RWPE2 (cell line): ENCODE measurements at regions not wholly inside any gene's neighbourhood (a gene's known extent, or its start where the extent isn't known, plus 50 kb on each side); places are given as distances from the start of the nearest gene placed in this dataset.

Experiments
- ATAC-seq: fragments of 200-7000 bp; cut with Tn5 transposase; 3 replicates; pipeline ENCODE4 v1.9.1; 2021; ENCODE audit warnings: low read depth
- DNase-seq: peaks from one replicate; pipeline ENCODE4 v3.0.0-alpha.2; 2020; ENCODE audit warnings: low spot score
- H3K27ac ChIP-seq: fragments of 450-650 bp; 2 replicates; pipeline ENCODE4 v1.5.1; 2017; ENCODE audit warnings: mild to moderate bottlenecking; ENCODE audit not compliant: poor library complexity, severe bottlenecking
- H3K27me3 ChIP-seq: fragments of 250-450 bp; sonication (Bioruptor Pico); 2 replicates; pipeline ENCODE4 v1.5.1; 2021; ENCODE audit warnings: mild to moderate bottlenecking, moderate library complexity; ENCODE audit not compliant: insufficient read depth, poor library complexity, severe bottlenecking
- H3K36me3 ChIP-seq: fragments of 250-450 bp; sonication (Bioruptor Pico); 2 replicates; pipeline ENCODE4 v1.5.1; 2020; ENCODE audit warnings: low read depth, mild to moderate bottlenecking, moderate library complexity
- H3K4me1 ChIP-seq: fragments of 250-450 bp; sonication (Bioruptor Pico); 2 replicates; pipeline ENCODE4 v1.5.1; 2021; ENCODE audit warnings: mild to moderate bottlenecking, moderate library complexity; ENCODE audit not compliant: insufficient read depth, poor library complexity, severe bottlenecking
- H3K4me3 ChIP-seq: fragments of 250-450 bp; sonication (Bioruptor Pico); 2 replicates; pipeline ENCODE4 v1.5.1; 2021; ENCODE audit warnings: mild to moderate bottlenecking, moderate library complexity; ENCODE audit not compliant: severe bottlenecking
- H3K9me3 ChIP-seq: fragments of 250-450 bp; sonication (Bioruptor Pico); 2 replicates; pipeline ENCODE4 v1.5.1; 2021; ENCODE audit warnings: mild to moderate bottlenecking, moderate library complexity; ENCODE audit not compliant: severe bottlenecking
- TF ChIP-seq, protein P1 (sequence below): fragments of 450-650 bp; IDR thresholded peaks from one replicate; pipeline ENCODE4 v1.5.1; 2017; ENCODE audit warnings: mild to moderate bottlenecking, moderate library complexity; ENCODE audit not compliant: poor library complexity, severe bottlenecking

DNA sequence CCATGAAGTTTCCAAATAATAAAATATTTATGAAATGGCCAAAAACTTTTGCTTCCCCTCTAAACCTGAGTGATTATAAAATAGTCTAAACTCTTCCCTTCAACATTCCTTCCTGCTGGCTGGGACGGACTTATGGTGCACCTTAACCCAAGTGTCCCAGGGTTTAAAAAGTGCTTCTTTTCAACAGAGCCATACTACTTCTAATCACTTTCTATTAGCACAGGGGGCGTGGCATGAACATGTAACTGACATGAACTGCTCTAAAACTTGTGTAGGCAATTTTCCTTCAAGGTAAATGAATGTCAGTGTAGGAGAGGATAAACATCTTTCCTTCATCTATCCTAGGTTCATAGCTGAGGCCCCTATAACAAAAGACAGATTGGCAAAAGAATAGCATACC is 163.6 kb upstream of the RIMS1 start:
- TF ChIP-seq, protein P1, sequence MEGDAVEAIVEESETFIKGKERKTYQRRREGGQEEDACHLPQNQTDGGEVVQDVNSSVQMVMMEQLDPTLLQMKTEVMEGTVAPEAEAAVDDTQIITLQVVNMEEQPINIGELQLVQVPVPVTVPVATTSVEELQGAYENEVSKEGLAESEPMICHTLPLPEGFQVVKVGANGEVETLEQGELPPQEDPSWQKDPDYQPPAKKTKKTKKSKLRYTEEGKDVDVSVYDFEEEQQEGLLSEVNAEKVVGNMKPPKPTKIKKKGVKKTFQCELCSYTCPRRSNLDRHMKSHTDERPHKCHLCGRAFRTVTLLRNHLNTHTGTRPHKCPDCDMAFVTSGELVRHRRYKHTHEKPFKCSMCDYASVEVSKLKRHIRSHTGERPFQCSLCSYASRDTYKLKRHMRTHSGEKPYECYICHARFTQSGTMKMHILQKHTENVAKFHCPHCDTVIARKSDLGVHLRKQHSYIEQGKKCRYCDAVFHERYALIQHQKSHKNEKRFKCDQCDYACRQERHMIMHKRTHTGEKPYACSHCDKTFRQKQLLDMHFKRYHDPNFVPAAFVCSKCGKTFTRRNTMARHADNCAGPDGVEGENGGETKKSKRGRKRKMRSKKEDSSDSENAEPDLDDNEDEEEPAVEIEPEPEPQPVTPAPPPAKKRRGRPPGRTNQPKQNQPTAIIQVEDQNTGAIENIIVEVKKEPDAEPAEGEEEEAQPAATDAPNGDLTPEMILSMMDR, result no peak
- DNase-seq (no peak), ATAC-seq (no peak)
- Histone ChIP-seq H3K4me1 (no peaks in the 10 kb centered on the region), H3K4me3 (no peak overlapping the region), H3K36me3 (no peaks in the 10 kb centered on the region), H3K27ac (no peak overlapping the region), H3K9me3 (no peaks in the 10 kb centered on the region), H3K27me3 (no peaks in the 10 kb centered on the region)

DNA sequence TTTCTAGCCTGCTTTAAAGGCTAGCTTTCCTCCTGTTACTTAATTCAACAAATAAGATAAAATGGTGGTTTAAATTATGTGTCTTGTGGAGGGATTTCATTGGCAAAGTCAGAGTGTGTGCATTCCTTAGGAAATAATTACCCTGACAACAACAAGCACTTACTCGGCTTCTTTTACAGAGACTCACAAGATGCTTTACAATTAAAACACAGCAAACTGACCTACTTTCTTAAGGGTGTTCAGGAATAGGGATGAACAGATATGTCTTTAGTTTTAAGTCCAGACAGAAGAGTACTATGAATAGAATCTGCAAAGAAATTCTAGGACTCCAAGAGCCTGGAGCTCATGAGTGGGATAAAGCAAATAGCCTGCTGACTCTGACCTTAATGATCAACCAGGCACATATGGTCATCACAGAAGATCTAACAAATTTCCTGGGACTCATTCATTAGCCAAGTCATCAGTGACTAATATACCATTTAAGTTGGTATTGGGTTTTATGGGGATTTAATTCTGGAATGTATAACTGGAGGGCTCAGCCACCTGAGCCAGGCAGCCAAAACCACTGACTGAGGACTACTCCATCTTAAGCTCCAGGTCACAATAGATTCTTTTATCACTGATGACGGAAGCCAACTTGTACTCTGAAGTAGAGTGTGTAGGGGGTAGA is 161.8 kb upstream of the RIMS1 start:
- no peak for DNase-seq

DNA sequence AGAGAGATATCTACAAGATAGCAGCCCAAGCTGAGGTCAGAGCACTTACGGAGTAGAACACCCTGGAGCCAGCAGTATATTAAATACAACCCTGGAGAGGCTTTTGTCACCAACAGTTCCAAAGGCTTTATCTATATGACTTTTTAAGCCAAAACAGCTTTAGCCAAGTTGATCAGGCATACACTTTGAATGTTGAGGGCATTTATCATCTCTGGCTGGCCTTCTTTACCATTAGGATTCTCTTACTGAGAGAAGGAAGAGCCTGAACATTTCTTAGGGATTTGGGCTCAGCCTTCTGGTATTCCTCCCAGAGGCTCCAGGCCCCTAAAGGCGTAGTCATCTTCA is 161.3 kb upstream of the RIMS1 start:
- TF ChIP-seq, protein P1, result no peak
- no peaks in the 10 kb centered on the region for H3K36me3 ChIP-seq
- no peak overlapping the region for H3K27ac ChIP-seq
- H3K9me3 ChIP-seq, result no peaks in the 10 kb centered on the region
- DNase-seq (no peak), ATAC-seq (no peak)
- no peaks in the 10 kb centered on the region for H3K27me3 ChIP-seq
- no peaks in the 10 kb centered on the region for H3K4me1 ChIP-seq
- no peak overlapping the region for H3K4me3 ChIP-seq

More for the DNA sequence above, 161.8 kb upstream of the RIMS1 start:
- TF ChIP-seq, protein P1, result no peak
- H3K4me1 ChIP-seq, result no peaks in the 10 kb centered on the region
- no peaks in the 10 kb centered on the region for H3K36me3 ChIP-seq
- H3K27me3 ChIP-seq, result no peaks in the 10 kb centered on the region
- no peaks in the 10 kb centered on the region for H3K9me3 ChIP-seq
- no peak overlapping the region for H3K4me3 ChIP-seq
- no peak for ATAC-seq
- H3K27ac ChIP-seq, result no peak overlapping the region

DNA sequence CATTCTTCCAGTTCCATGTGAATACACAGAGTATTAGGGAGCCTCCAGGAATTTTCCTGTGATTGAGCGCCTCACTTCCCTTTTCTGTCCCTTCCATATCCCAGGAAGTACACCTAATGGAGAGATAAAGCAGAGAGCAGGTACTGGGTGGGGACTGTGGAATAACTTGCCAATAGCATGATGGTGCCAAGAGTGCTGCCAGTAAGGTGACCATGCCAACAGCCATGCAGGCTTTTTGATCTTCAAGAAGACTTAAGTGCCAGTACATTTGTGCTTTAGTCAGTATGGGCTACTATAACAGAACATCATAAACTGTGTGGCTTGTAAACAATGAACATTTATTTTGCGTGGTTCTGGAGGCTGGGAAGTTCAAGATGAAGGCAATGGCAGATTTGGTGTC is 160.2 kb upstream of the RIMS1 start:
- Histone ChIP-seq H3K4me1 (no peaks in the 10 kb centered on the region), H3K9me3 (no peaks in the 10 kb centered on the region), H3K4me3 (no peak overlapping the region), H3K27me3 (no peaks in the 10 kb centered on the region), H3K27ac (no peak overlapping the region), H3K36me3 (no peaks in the 10 kb centered on the region)
- no peak for DNase-seq
- TF ChIP-seq, protein P1, result no peak
- ATAC-seq, result no peak

DNA sequence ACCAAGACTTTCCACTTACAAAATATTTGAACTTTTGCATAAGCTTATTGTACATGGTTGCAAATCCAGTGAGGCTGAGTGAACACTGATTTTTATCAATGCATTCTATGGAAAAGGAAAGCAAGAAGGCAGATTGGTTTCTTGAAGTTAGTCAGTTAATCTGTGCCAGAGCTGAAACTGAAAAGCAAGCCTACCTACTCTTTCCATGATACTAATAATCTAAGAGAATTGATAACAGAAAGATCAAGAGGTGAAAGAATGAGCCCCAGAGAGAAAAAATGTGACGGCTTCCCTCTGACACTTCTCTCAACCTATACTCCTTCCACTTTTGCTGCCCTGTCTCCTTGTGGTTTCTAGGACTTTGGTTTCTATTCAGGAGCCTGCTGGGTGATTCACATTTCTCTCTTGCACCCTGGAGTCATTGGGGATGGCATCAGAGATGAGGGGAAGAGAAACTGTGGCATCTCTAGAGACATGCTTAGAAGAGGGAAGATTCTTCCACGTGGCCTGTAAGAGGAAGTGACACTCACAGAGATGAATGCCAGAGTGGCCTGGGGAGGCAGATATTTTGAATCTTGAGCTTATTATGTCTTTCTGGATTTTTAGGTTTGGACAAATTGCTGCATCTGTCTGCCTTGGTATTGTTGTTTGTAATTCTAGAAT is 158.6 kb upstream of the RIMS1 start:
- H3K27me3 ChIP-seq, result no peaks in the 10 kb centered on the region
- no peaks in the 10 kb centered on the region for H3K9me3 ChIP-seq
- TF ChIP-seq, protein P1, result no peak
- no peaks in the 10 kb centered on the region for H3K4me1 ChIP-seq
- no peaks in the 10 kb centered on the region for H3K36me3 ChIP-seq
- H3K27ac ChIP-seq, result no peak overlapping the region
- DNase-seq (no peak), ATAC-seq (no peak)
- no peak overlapping the region for H3K4me3 ChIP-seq
